H9 (cell line): ENCODE measurements at regions not wholly inside any gene's neighbourhood (a gene's known extent, or its start where the extent isn't known, plus 50 kb on each side); places are given as distances from the start of the nearest gene placed in this dataset.

Experiments
- DNase-seq: peaks from one replicate; pipeline ENCODE4 v3.0.0-alpha.2; 2017
- H2AFZ ChIP-seq: one replicate; pipeline ENCODE4 v1.6.1; 2013; ENCODE audit warnings: mild to moderate bottlenecking, low read length, control low read depth, moderate library complexity
- H2AK5ac ChIP-seq: 2 replicates; pipeline ENCODE4 v1.6.1; 2013; ENCODE audit warnings: low read length, control low read depth, mixed read lengths; ENCODE audit not compliant: insufficient read length
- H2BK120ac ChIP-seq: one replicate; pipeline ENCODE4 v1.6.1; 2013; ENCODE audit warnings: low read depth, mild to moderate bottlenecking, low read length, control low read depth, inconsistent platforms; ENCODE audit not compliant: poor library complexity, severe bottlenecking
- H2BK12ac ChIP-seq: 2 replicates; pipeline ENCODE4 v1.6.1; 2013; ENCODE audit warnings: low read length, control low read depth, mixed read lengths, low read depth; ENCODE audit not compliant: insufficient read length
- H2BK15ac ChIP-seq: 2 replicates; pipeline ENCODE4 v1.6.1; 2013; ENCODE audit warnings: low read depth, low read length, control low read depth
- H2BK20ac ChIP-seq: one replicate; pipeline ENCODE4 v1.6.1; 2013; ENCODE audit warnings: low read depth, mild to moderate bottlenecking, low read length, control low read depth, inconsistent platforms; ENCODE audit not compliant: poor library complexity, severe bottlenecking
- H2BK5ac ChIP-seq: 2 replicates; pipeline ENCODE4 v1.6.1; 2013; ENCODE audit warnings: low read length, control low read depth, mixed read lengths; ENCODE audit not compliant: insufficient read length
- H3K14ac ChIP-seq: 2 replicates; pipeline ENCODE4 v1.6.1; 2013; ENCODE audit warnings: low read length, control low read depth; ENCODE audit not compliant: insufficient read depth
- H3K18ac ChIP-seq: 2 replicates; pipeline ENCODE4 v1.6.1; 2013; ENCODE audit warnings: low read depth, mild to moderate bottlenecking, mixed read lengths, low read length, control low read depth; ENCODE audit not compliant: insufficient read length
- H3K23ac ChIP-seq: 2 replicates; pipeline ENCODE4 v1.6.1; 2013; ENCODE audit warnings: low read length, control low read depth, mixed read lengths, low read depth; ENCODE audit not compliant: insufficient read length
- H3K23me2 ChIP-seq: 2 replicates; pipeline ENCODE4 v1.6.1; 2013; ENCODE audit warnings: low read depth, mild to moderate bottlenecking, mixed read lengths, low read length, control low read depth; ENCODE audit not compliant: insufficient read length, poor library complexity, severe bottlenecking
- H3K27ac ChIP-seq: 2 replicates; pipeline ENCODE4 v1.5.1; 2013; ENCODE audit warnings: low read length, control low read depth, mixed read lengths, low read depth; ENCODE audit not compliant: insufficient read length
- H3K27me3 ChIP-seq: 2 replicates; pipeline ENCODE4 v1.6.1; 2013; ENCODE audit warnings: low read length, control low read depth, inconsistent platforms; ENCODE audit not compliant: insufficient read depth
- H3K4ac ChIP-seq: 2 replicates; pipeline ENCODE4 v1.6.1; 2013; ENCODE audit warnings: low read depth, mild to moderate bottlenecking, control low read depth, inconsistent platforms, low read length, moderate library complexity
- H3K4me1 ChIP-seq: 2 replicates; pipeline ENCODE4 v1.6.1; 2013; ENCODE audit warnings: low read length, control low read depth, inconsistent platforms; ENCODE audit not compliant: insufficient read depth
- H3K4me2 ChIP-seq: 2 replicates; pipeline ENCODE4 v1.6.1; 2013; ENCODE audit warnings: low read length, control low read depth, mixed read lengths; ENCODE audit not compliant: insufficient read length, insufficient read depth
- H3K56ac ChIP-seq: 2 replicates; pipeline ENCODE4 v1.6.1; 2013; ENCODE audit warnings: low read depth, mild to moderate bottlenecking, mixed read lengths, low read length, control low read depth; ENCODE audit not compliant: insufficient read length
- H3K79me1 ChIP-seq: 2 replicates; pipeline ENCODE4 v1.6.1; 2013; ENCODE audit warnings: low read depth, mild to moderate bottlenecking, moderate library complexity, low read length, control low read depth, inconsistent platforms; ENCODE audit not compliant: insufficient read depth, poor library complexity, severe bottlenecking
- H3K79me2 ChIP-seq: 2 replicates; pipeline ENCODE4 v1.6.1; 2013; ENCODE audit warnings: low read length, control low read depth, inconsistent platforms; ENCODE audit not compliant: insufficient read depth
- H3K9ac ChIP-seq: 2 replicates; pipeline ENCODE4 v1.6.1; 2013; ENCODE audit warnings: low read length, control low read depth, mixed read lengths; ENCODE audit not compliant: insufficient read length; ENCODE audit errors: extremely low read depth
- H3K9me3 ChIP-seq: one replicate; pipeline ENCODE4 v1.6.1; 2013; ENCODE audit warnings: low read depth, low read length, inconsistent platforms; ENCODE audit not compliant: control insufficient read depth
- H3T11ph ChIP-seq: one replicate; pipeline ENCODE4 v1.6.1; 2013; ENCODE audit warnings: mild to moderate bottlenecking, low read length, control low read depth, inconsistent platforms
- H4K20me1 ChIP-seq: one replicate; pipeline ENCODE4 v1.6.1; 2013; ENCODE audit not compliant: control insufficient read depth, insufficient read length, insufficient read depth
- H4K5ac ChIP-seq: 2 replicates; pipeline ENCODE4 v1.6.1; 2013; ENCODE audit warnings: low read depth, mild to moderate bottlenecking, mixed read lengths, low read length, control low read depth; ENCODE audit not compliant: insufficient read length
- H4K8ac ChIP-seq: replicated peaks from 2 replicates; pipeline ENCODE4 v1.6.1; 2013; ENCODE audit warnings: low read length, control low read depth, mixed read lengths, low read depth; ENCODE audit not compliant: insufficient read length
- H4K91ac ChIP-seq: 2 replicates; pipeline ENCODE4 v1.6.1; 2013; ENCODE audit warnings: low read depth, mild to moderate bottlenecking, moderate library complexity, mixed read lengths, low read length, control low read depth; ENCODE audit not compliant: insufficient read length
- H3K27ac Mint-ChIP-seq, 3 experiments: 2 replicates in 2 of 3; 3 replicates in 1 of 3; pipeline ENCODE4 v1.8.0; 2020 to 2021; ENCODE audit warnings: mixed read lengths in 3 of 3, mild to moderate bottlenecking in 1 of 3, moderate library complexity in 1 of 3
- H3K27me3 Mint-ChIP-seq: 2 replicates; pipeline ENCODE4 v1.8.0; 2021; ENCODE audit warnings: low read depth, mild to moderate bottlenecking, moderate library complexity, mixed read lengths
- H3K36me3 Mint-ChIP-seq, 3 experiments: 2 replicates in 2 of 3; 3 replicates in 1 of 3; pipeline ENCODE4 v1.8.0; 2020 to 2021; ENCODE audit warnings: low read depth in 3 of 3, mixed read lengths in 3 of 3; ENCODE audit not compliant: insufficient read depth in 1 of 3
- H3K4me1 Mint-ChIP-seq, 2 experiments: 2 replicates each; pipeline ENCODE4 v1.8.0; 2020; ENCODE audit warnings: mixed read lengths in 2 of 2
- H3K4me3 Mint-ChIP-seq, 2 experiments: 2 replicates in 1 of 2; 3 replicates in 1 of 2; pipeline ENCODE4 v1.8.0; 2020 to 2021; ENCODE audit warnings: mild to moderate bottlenecking in 2 of 2, mixed read lengths in 2 of 2, moderate library complexity in 1 of 2
- H3K9me3 Mint-ChIP-seq, 2 experiments: 2 replicates in 1 of 2; 3 replicates in 1 of 2; pipeline ENCODE4 v1.8.0; 2020; ENCODE audit warnings: mild to moderate bottlenecking in 2 of 2, mixed read lengths in 2 of 2, moderate library complexity in 1 of 2
- CTCF ChIP-seq: fragments of 200-600 bp; sonication (generic); conservative IDR thresholded peaks from 3 replicates; pipeline ENCODE4 v1.8.0; 2021; ENCODE audit warnings: antibody characterized with exemption, mild to moderate bottlenecking
- WGBS: extraction: QIAGEN DNeasy Blood & Tissue Kit; methylation state at CpG from one replicate; pipeline ENCODE4 v1.1.7; 2013; ENCODE audit warnings: missing lambda C conversion rate, low lambda C conversion rate, mixed read lengths; ENCODE audit not compliant: insufficient read length; ENCODE audit errors: extremely low coverage; 5-methylcytosine and 5-hydroxymethylcytosine counted together

GRCh38 chr15:31500766-31501449, 174.3 kb downstream of the KLF13 start:
- Mint-ChIP-seq H3K4me1 (peaks cover 2 to 7% of the 10 kb centered on the region in 2 experiments; a peak in 2 of 4 replicates), H3K27me3 (no peaks in the 10 kb centered on the region), H3K27ac (no peak overlapping the region), H3K4me3 (no peak overlapping the region), H3K36me3 (no peaks in the 10 kb centered on the region), H3K9me3 (no peaks in the 10 kb centered on the region)
- no peaks in the 10 kb centered on the region for H3K9me3 ChIP-seq
- H2BK20ac ChIP-seq: no peak overlapping the region
- no peak overlapping the region for H4K91ac ChIP-seq
- H3K4ac ChIP-seq: no peak overlapping the region
- no peaks in the 10 kb centered on the region for H3K27me3 ChIP-seq
- H2BK5ac ChIP-seq: no peak overlapping the region
- H2BK15ac ChIP-seq: no peak overlapping the region
- H3K4me2 ChIP-seq: no peak overlapping the region
- H2AFZ ChIP-seq: no peak overlapping the region
- no peaks in the 10 kb centered on the region for H3K4me1 ChIP-seq
- no peak overlapping the region for H3K18ac ChIP-seq
- no peak overlapping the region for H4K5ac ChIP-seq
- no peaks in the 10 kb centered on the region for H4K20me1 ChIP-seq
- no peak overlapping the region for H2AK5ac ChIP-seq
- no CpG with 5 or more reads among the region's 3 CpGs for WGBS
- no peak overlapping the region for H4K8ac ChIP-seq
- no peak overlapping the region for H3K23ac ChIP-seq
- DNase-seq: peak; percentile 5
- no peaks in the 10 kb centered on the region for H3K79me2 ChIP-seq
- H2BK12ac ChIP-seq: no peak overlapping the region
- H3K14ac ChIP-seq: no peak overlapping the region
- H3K9ac ChIP-seq: no peak overlapping the region
- H3K56ac ChIP-seq: no peak overlapping the region
- H3K79me1 ChIP-seq: no peaks in the 10 kb centered on the region
- H3T11ph ChIP-seq: no peak overlapping the region
- H3K23me2 ChIP-seq: no peaks in the 10 kb centered on the region
- H2BK120ac ChIP-seq: no peak overlapping the region
- no peak for TF ChIP-seq CTCF
- no peak overlapping the region for H3K27ac ChIP-seq
